ENCODE measurements at regions not wholly inside any gene's neighbourhood (a gene's known extent, or its start where the extent isn't known, plus 50 kb on each side); places are given as distances from the start of the nearest gene placed in this dataset.

- Histone ChIP-seq H3K27ac (no peak overlapping the region), H2AFZ (no peak overlapping the region), H3K9me3 (ENCODE audit: low read depth) (no peaks in the 10 kb centered on the region), H4K20me1 (ENCODE audit: insufficient read depth, poor library complexity, severe bottlenecking) (no peaks in the 10 kb centered on the region), H3K36me3 (replicated peaks; ENCODE audit: insufficient read depth, low read depth) (no peaks in the 10 kb centered on the region), H3K4me1 (ENCODE audit: insufficient read depth) (no peaks in the 10 kb centered on the region), H3K4me3 (no peak overlapping the region), H3K79me2 (no peaks in the 10 kb centered on the region), H3K4me2 (no peak overlapping the region), H3K27me3 (no peaks in the 10 kb centered on the region), H3K9me2 (replicated peaks; ENCODE audit: insufficient read depth) (no peaks in the 10 kb centered on the region)
- TF ChIP-seq EZH2phosphoT487 (IDR thresholded peaks at IDR 0.05; ENCODE audit: low read depth, severe bottlenecking, unreplicated experiment) (no peak), EZH2 (IDR thresholded peaks at IDR 0.05; ENCODE audit: borderline replicate concordance) (no peak)
- DNase-seq (ENCODE audit: low spot score) = no peak
- WGBS (ENCODE audit: low lambda C conversion rate, missing lambda C conversion rate) = 61% methylated on average over 3 of the region's 3 CpGs
Observed at GRCh38 chr14:98379830-98380229, 892.2 kb downstream of the BCL11B start.

GRCh38 chr14:98382662-98383061 lies 889.3 kb downstream of the BCL11B start:
- Histone ChIP-seq H3K9me2 (replicated peaks; ENCODE audit: insufficient read depth) (no peaks in the 10 kb centered on the region), H3K4me1 (ENCODE audit: insufficient read depth) (no peaks in the 10 kb centered on the region), H4K20me1 (ENCODE audit: insufficient read depth, poor library complexity, severe bottlenecking) (no peaks in the 10 kb centered on the region), H3K4me3 (no peak overlapping the region), H3K27ac (no peak overlapping the region), H3K4me2 (no peak overlapping the region), H3K36me3 (replicated peaks; ENCODE audit: insufficient read depth, low read depth) (no peaks in the 10 kb centered on the region), H3K9me3 (ENCODE audit: low read depth) (no peaks in the 10 kb centered on the region), H3K79me2 (no peaks in the 10 kb centered on the region), H2AFZ (no peak overlapping the region), H3K27me3 (no peaks in the 10 kb centered on the region)
- no peak for DNase-seq (ENCODE audit: low spot score)
- TF ChIP-seq EZH2phosphoT487 (IDR thresholded peaks at IDR 0.05; ENCODE audit: low read depth, severe bottlenecking, unreplicated experiment) = no peak
- TF ChIP-seq EZH2 (IDR thresholded peaks at IDR 0.05; ENCODE audit: borderline replicate concordance) = no peak
- no peak for TF ChIP-seq CTCF (IDR thresholded peaks at IDR 0.05; ENCODE audit: poor library complexity)
- 74% methylated on average over 4 of the region's 4 CpGs for WGBS (ENCODE audit: low lambda C conversion rate, missing lambda C conversion rate)

- no peaks in the 10 kb centered on the region for H4K20me1 ChIP-seq (ENCODE audit: insufficient read depth, poor library complexity, severe bottlenecking)
- TF ChIP-seq CTCF (IDR thresholded peaks at IDR 0.05; ENCODE audit: poor library complexity) (no peak), EZH2phosphoT487 (IDR thresholded peaks at IDR 0.05; ENCODE audit: low read depth, severe bottlenecking, unreplicated experiment) (no peak), EZH2 (IDR thresholded peaks at IDR 0.05; ENCODE audit: borderline replicate concordance) (no peak)
- H3K9me3 ChIP-seq (ENCODE audit: low read depth) = no peaks in the 10 kb centered on the region
- no peak overlapping the region for H2AFZ ChIP-seq
- no peaks in the 10 kb centered on the region for H3K27me3 ChIP-seq
- H3K36me3 ChIP-seq (replicated peaks; ENCODE audit: insufficient read depth, low read depth) = no peaks in the 10 kb centered on the region
- H3K9me2 ChIP-seq (replicated peaks; ENCODE audit: insufficient read depth) = no peaks in the 10 kb centered on the region
- no peaks in the 10 kb centered on the region for H3K4me1 ChIP-seq (ENCODE audit: insufficient read depth)
- 87% methylated on average over 3 of the region's 3 CpGs for WGBS (ENCODE audit: low lambda C conversion rate, missing lambda C conversion rate)
- no peaks in the 10 kb centered on the region for H3K79me2 ChIP-seq
- DNase-seq (ENCODE audit: low spot score) = no peak
- no peak overlapping the region for H3K4me2 ChIP-seq
- no peak overlapping the region for H3K4me3 ChIP-seq
- H3K27ac ChIP-seq = no peak overlapping the region
Observed at GRCh38 chr14:98385851-98386250, 886.1 kb downstream of the BCL11B start.

GRCh38 chr14:98391061-98391460 lies 880.9 kb downstream of the BCL11B start:
- no peak for DNase-seq (ENCODE audit: low spot score)
- Histone ChIP-seq H3K4me2 (no peak overlapping the region), H3K4me1 (ENCODE audit: insufficient read depth) (no peaks in the 10 kb centered on the region), H3K79me2 (no peaks in the 10 kb centered on the region), H3K4me3 (no peak overlapping the region), H3K27ac (no peak overlapping the region), H3K27me3 (no peaks in the 10 kb centered on the region), H3K9me2 (replicated peaks; ENCODE audit: insufficient read depth) (no peaks in the 10 kb centered on the region), H4K20me1 (ENCODE audit: insufficient read depth, poor library complexity, severe bottlenecking) (no peaks in the 10 kb centered on the region), H3K9me3 (ENCODE audit: low read depth) (no peaks in the 10 kb centered on the region), H2AFZ (no peak overlapping the region), H3K36me3 (replicated peaks; ENCODE audit: insufficient read depth, low read depth) (no peaks in the 10 kb centered on the region)
- 91% methylated on average over 3 of the region's 3 CpGs for WGBS (ENCODE audit: low lambda C conversion rate, missing lambda C conversion rate)
- TF ChIP-seq EZH2phosphoT487 (IDR thresholded peaks at IDR 0.05; ENCODE audit: low read depth, severe bottlenecking, unreplicated experiment) (no peak), CTCF (IDR thresholded peaks at IDR 0.05; ENCODE audit: poor library complexity) (no peak), EZH2 (IDR thresholded peaks at IDR 0.05; ENCODE audit: borderline replicate concordance) (no peak)
